Loucy (cell line): ENCODE measurements at regions not wholly inside any gene's neighbourhood (a gene's known extent, or its start where the extent isn't known, plus 50 kb on each side); places are given as distances from the start of the nearest gene placed in this dataset.

Source experiments
- EZH2phosphoT487 ChIP-seq: fragments of 200-600 bp; IDR thresholded peaks from 2 replicates; pipeline ENCODE4 v1.6.1; 2018; ENCODE audit warnings: antibody characterized with exemption, mild to moderate bottlenecking, moderate library complexity, borderline replicate concordance
- TF ChIP-seq, protein P1 (sequence below): fragments of 200-600 bp; sonication (generic); conservative IDR thresholded peaks from 2 replicates; pipeline ENCODE4 v1.5.1; 2014; ENCODE audit warnings: mild to moderate bottlenecking, antibody characterized with exemption, low read length

DNA sequence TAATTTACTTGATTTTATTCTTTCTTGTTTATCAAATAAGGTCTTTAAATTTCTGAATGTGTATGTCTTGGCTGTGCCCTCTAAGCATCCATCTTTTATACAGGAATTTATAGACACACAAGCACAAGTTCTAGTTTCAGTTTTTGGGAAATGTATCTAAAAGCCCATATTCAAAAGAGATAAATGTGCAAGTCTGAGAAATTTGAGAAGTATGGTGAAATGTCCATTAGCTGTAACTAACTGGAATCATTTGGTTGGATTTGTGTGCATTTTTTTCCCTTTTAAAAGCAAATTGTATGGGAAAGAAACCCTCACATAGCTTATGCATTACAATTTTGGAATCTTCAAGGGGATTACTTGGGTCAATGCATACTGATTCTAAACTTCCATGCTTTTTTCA lies 532.0 kb downstream of the KLF5 start:
- TF ChIP-seq, protein P1, sequence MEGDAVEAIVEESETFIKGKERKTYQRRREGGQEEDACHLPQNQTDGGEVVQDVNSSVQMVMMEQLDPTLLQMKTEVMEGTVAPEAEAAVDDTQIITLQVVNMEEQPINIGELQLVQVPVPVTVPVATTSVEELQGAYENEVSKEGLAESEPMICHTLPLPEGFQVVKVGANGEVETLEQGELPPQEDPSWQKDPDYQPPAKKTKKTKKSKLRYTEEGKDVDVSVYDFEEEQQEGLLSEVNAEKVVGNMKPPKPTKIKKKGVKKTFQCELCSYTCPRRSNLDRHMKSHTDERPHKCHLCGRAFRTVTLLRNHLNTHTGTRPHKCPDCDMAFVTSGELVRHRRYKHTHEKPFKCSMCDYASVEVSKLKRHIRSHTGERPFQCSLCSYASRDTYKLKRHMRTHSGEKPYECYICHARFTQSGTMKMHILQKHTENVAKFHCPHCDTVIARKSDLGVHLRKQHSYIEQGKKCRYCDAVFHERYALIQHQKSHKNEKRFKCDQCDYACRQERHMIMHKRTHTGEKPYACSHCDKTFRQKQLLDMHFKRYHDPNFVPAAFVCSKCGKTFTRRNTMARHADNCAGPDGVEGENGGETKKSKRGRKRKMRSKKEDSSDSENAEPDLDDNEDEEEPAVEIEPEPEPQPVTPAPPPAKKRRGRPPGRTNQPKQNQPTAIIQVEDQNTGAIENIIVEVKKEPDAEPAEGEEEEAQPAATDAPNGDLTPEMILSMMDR = no peak
- no peak for TF ChIP-seq EZH2phosphoT487
